HUES48 (cell line): ENCODE measurements at regions not wholly inside any gene's neighbourhood (a gene's known extent, or its start where the extent isn't known, plus 50 kb on each side); places are given as distances from the start of the nearest gene placed in this dataset.

Experiments used
- H3K27ac ChIP-seq: one replicate; pipeline ENCODE4 v1.7.0; 2013; ENCODE audit warnings: low read depth, low read length, inconsistent platforms
- H3K27me3 ChIP-seq: 2 replicates; pipeline ENCODE4 v1.6.1; 2013; ENCODE audit warnings: mild to moderate bottlenecking, low read length; ENCODE audit not compliant: control insufficient read depth, insufficient read depth
- H3K36me3 ChIP-seq: 2 replicates; pipeline ENCODE4 v1.6.1; 2013; ENCODE audit warnings: low read length; ENCODE audit not compliant: control insufficient read depth, insufficient read depth
- H3K4me1 ChIP-seq: 2 replicates; pipeline ENCODE4 v1.6.1; 2013; ENCODE audit warnings: mild to moderate bottlenecking, low read length; ENCODE audit not compliant: control insufficient read depth, insufficient read depth
- H3K4me3 ChIP-seq: 2 replicates; pipeline ENCODE4 v1.5.1; 2013; ENCODE audit warnings: mild to moderate bottlenecking, low read depth, low read length
- H3K9ac ChIP-seq: 2 replicates; pipeline ENCODE4 v1.6.1; 2013; ENCODE audit warnings: mild to moderate bottlenecking, low read depth, low read length, moderate library complexity
- H3K9me3 ChIP-seq: 2 replicates; pipeline ENCODE4 v1.6.1; 2013; ENCODE audit warnings: low read length; ENCODE audit not compliant: control insufficient read depth, insufficient read depth

DNA sequence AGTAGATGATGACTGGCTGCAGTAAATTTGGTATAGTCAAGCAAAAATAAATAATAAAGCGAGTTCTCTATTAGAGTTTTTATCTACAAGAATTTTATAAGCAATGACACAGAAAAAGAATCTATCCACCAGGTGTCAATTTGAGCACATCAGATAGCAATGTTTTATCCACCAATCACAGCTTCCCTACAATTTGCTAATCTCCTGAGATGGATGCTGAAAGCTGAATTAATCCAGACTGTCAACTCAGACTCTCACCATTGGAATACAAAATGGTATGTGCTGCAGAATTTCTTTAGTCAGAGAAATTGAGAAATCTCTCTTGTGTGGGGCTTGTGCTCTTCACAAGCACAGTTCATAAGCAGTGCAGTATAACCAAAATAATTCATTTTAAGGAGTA, 888.9 kb upstream of the GHITM start:
- Histone ChIP-seq H3K4me1 (no peaks in the 10 kb centered on the region), H3K36me3 (no peaks in the 10 kb centered on the region), H3K9ac (no peak overlapping the region), H3K4me3 (no peak overlapping the region), H3K27ac (no peak overlapping the region), H3K27me3 (no peaks in the 10 kb centered on the region), H3K9me3 (peaks cover 16% of the 10 kb centered on the region)

DNA sequence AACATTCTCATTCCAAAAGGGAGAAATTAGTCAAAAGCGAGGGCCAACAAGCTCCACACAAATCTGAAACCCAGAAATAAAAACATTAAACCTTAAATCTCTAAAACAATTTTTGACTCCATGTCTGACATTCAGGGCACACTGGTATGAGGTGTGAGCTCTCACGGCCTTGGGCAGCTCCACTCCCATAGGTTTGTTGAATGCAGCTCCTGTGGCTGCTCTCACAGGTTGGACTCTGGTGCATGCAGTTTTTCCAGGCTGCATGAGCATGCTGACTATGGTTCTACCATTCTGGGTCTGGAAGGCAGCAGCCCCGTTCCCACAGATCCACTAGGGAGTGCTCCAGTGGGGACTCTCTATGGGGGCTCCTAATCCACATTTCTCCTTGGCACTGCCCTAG, 887.1 kb upstream of the GHITM start:
- Histone ChIP-seq H3K36me3 (no peaks in the 10 kb centered on the region), H3K27me3 (no peaks in the 10 kb centered on the region), H3K4me3 (no peak overlapping the region), H3K4me1 (no peaks in the 10 kb centered on the region), H3K27ac (no peak overlapping the region), H3K9me3 (peaks cover 16% of the 10 kb centered on the region), H3K9ac (no peak overlapping the region)

DNA sequence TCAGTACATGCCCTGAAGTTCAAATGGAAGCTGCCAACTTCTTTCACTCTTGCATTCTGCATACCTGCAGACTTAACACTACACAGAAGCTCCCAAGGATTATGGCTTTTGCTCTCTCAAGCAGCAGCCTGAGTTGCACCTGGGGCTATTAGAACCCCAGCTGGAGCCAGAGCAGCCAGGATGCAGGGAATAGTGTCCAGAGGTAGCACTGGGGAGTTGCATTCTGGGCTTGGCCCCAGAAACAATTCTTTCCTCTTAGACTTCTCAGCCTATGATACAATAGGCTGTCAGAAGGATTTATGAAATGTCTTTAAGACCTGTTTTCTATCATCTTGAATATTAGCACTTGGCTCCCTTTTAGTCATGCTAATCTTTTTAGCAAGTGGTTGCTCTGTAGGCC, 886.7 kb upstream of the GHITM start:
- H3K27ac ChIP-seq: no peak overlapping the region
- H3K9me3 ChIP-seq: peaks cover 16% of the 10 kb centered on the region
- H3K4me1 ChIP-seq: no peaks in the 10 kb centered on the region
- H3K9ac ChIP-seq: no peak overlapping the region
- H3K36me3 ChIP-seq: no peaks in the 10 kb centered on the region
- H3K27me3 ChIP-seq: no peaks in the 10 kb centered on the region
- H3K4me3 ChIP-seq: no peak overlapping the region

DNA sequence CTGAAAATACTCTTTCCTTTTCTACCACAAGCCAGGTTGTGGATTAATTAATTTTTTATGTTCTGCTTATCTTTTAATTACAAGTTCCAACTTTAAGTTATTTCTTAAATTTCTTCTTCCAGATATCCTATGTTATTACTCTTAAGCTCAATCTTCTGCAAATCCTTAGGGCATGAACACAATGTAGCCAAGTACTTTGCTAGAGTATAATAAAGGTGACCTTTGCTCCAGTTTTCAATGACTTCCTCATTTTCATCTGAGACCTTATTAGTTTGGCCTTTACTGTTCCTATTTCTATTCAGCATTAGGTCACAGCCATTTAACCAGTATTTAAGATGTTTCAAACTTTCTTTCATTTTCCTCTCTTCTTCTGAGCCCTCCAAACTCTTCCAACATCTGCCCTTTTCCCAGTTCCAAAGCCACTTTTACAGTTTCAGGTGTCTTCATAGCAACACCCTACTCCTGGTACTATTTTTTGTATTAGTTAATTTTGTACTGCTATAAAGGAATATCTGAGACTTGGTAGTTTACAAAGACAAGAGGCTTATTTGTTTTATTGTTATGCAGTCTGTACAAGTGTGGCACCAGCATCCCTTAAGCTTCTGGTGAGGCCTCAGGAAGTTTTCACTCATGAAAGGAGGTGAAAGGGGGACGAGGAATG, 886.2 kb upstream of the GHITM start:
- H3K27me3 ChIP-seq: no peaks in the 10 kb centered on the region
- no peak overlapping the region for H3K27ac ChIP-seq
- H3K9ac ChIP-seq: no peak overlapping the region
- H3K36me3 ChIP-seq: no peaks in the 10 kb centered on the region
- H3K4me1 ChIP-seq: no peaks in the 10 kb centered on the region
- H3K9me3 ChIP-seq: peaks cover 16% of the 10 kb centered on the region
- H3K4me3 ChIP-seq: no peak overlapping the region

DNA sequence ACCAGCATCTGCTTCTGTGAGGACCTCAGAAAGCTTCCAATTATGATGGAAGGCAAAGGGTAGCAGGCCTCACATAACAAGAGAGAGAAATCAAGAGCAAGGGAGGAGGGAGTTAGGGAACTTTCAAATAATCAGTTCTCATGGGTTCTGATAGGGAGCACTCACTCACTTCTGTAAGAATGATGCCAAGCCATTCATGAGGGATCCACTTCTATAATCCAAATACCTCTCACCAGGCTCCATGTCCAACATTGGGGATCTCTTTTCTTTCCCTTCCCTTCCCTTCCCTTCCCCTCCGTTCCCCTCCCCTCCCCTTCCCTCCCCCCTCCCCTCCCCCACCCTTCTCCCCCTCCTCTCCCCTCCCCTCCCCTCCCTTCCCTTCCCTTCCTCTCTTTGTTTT, 884.6 kb upstream of the GHITM start:
- Histone ChIP-seq H3K36me3 (no peaks in the 10 kb centered on the region), H3K4me1 (no peaks in the 10 kb centered on the region), H3K9ac (no peak overlapping the region), H3K27ac (no peak overlapping the region), H3K27me3 (no peaks in the 10 kb centered on the region), H3K4me3 (no peak overlapping the region), H3K9me3 (peaks cover 16% of the 10 kb centered on the region)

DNA sequence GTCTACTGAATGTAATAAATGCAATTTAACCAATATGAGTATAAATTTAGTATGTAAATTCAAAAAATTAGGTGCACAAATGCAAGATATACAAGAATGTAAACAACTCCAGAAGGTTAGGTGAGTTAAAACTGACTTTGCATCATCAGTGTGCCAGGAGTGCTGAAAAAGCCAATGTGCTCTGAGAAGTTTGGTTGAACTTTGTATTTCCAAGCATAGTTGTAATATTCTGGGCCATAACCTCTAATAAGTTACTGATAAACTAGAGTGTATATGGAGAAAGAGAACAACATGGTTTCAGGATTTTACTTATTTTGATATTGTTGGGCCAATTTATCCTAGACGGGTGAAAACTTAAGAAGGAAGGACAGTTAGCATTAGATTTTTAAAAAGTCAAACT, 876.9 kb upstream of the GHITM start:
- no peaks in the 10 kb centered on the region for H3K4me1 ChIP-seq
- no peak overlapping the region for H3K27ac ChIP-seq
- H3K9ac ChIP-seq: no peak overlapping the region
- H3K9me3 ChIP-seq: no peaks in the 10 kb centered on the region
- H3K4me3 ChIP-seq: no peak overlapping the region
- no peaks in the 10 kb centered on the region for H3K27me3 ChIP-seq
- H3K36me3 ChIP-seq: no peaks in the 10 kb centered on the region

DNA sequence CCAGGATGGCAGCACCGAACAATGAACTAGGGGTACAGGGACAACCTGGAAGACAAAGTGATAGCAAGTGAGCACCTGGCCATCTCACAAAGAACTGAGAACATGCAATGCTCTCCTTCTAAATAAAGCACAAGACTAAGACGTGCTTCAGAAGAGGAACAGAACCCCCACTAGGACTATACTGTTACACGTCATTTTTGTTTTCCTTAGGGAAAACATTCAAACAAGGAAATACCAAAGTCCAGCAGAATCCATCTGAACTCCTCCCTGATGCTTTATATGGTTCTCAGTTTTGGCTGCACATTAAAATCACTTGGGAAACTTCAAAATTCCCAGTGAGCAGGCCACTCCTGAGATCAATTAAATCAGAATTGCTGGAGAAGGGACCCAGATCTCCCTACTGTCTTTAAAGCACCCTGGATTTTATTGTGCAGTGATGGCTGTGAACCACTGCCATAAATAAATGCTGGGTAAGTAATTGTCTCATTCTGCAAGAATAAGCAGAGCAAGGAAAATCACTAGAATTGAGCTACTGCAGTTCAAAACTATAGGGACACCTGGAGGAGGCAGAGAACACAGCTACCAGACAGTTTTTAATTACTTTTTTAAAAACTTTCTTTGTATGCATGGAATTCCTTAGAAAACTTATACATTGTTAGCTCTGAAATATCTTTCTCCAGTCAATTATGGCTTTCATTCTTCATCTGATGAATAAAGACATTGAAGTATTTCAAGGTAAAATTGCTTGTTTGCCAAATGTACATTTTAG, 866.5 kb upstream of the GHITM start:
- H3K27me3 ChIP-seq: no peaks in the 10 kb centered on the region
- H3K4me1 ChIP-seq: peaks cover 8% of the 10 kb centered on the region
- H3K9me3 ChIP-seq: no peaks in the 10 kb centered on the region

DNA sequence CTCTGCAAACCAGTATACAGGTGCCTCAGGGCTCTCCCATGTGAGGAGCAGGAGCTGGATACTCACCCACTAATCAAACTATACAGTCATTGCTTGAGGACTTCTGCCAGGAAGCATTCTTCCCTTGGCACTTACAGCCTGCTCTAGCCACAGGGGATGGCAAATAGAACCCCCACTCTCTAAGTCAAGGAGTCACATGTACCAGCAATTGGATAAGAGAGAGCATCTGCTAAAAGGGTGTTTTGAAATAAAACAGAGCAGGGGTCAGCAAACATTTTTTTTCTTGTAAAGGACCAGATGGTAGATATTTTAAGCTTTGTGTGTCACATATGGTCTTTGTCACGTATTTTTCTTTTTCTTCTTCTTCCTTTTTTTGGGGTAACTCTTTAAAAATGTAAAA, 865.2 kb upstream of the GHITM start:
- Histone ChIP-seq H3K27ac (no peak overlapping the region), H3K9me3 (no peaks in the 10 kb centered on the region), H3K9ac (no peak overlapping the region), H3K4me3 (no peak overlapping the region), H3K36me3 (no peaks in the 10 kb centered on the region), H3K27me3 (no peaks in the 10 kb centered on the region), H3K4me1 (peaks cover 8% of the 10 kb centered on the region)

More for the DNA sequence above, 866.5 kb upstream of the GHITM start:
- Histone ChIP-seq H3K4me3 (no peak overlapping the region), H3K27ac (no peak overlapping the region), H3K9ac (no peak overlapping the region), H3K36me3 (no peaks in the 10 kb centered on the region)

DNA sequence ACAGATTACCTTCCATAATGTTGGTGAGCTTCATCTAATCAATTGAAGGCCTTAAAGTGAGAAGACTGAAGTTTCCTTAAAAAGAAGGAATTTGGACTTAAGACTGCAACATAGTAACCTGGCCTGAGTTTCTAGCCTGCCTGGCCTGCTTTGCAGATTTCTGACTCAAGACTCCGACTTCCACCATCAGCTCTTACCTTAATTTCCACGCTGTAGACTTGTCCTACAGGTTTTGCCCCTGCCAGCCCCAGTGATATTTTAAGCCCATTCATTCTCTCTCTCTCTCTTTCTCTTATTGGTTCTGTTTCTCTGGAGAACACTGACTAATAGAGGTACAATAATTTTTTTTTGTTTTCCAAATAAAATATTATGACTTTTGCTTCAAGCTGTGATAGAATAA, 862.3 kb upstream of the GHITM start:
- no peak overlapping the region for H3K27ac ChIP-seq

DNA sequence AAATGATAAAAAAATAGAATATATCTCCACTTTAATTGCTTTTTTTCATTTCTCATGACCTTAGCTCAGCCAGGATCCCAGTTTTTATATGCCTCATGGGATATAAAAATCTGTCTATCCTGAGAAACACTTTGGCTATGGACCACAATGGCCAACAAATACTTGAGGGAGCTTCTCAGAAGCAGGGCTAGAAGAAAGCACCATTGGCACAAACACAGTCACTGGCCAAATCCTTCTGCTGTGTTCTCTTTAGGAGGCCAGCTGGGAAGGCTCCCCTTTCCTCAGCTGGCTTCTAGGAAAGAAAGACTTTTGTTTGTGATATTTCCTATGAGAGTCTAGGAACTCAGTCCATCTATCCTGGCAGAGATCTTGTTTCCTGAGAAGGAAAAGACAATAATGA, 856.2 kb upstream of the GHITM start:
- Histone ChIP-seq H3K4me1 (no peaks in the 10 kb centered on the region), H3K4me3 (no peak overlapping the region), H3K36me3 (no peaks in the 10 kb centered on the region)

More for the DNA sequence above, 862.3 kb upstream of the GHITM start:
- peaks cover 8% of the 10 kb centered on the region for H3K4me1 ChIP-seq
- no peak overlapping the region for H3K9ac ChIP-seq
- H3K9me3 ChIP-seq: no peaks in the 10 kb centered on the region
- no peaks in the 10 kb centered on the region for H3K27me3 ChIP-seq
- no peak overlapping the region for H3K4me3 ChIP-seq
- no peaks in the 10 kb centered on the region for H3K36me3 ChIP-seq

DNA sequence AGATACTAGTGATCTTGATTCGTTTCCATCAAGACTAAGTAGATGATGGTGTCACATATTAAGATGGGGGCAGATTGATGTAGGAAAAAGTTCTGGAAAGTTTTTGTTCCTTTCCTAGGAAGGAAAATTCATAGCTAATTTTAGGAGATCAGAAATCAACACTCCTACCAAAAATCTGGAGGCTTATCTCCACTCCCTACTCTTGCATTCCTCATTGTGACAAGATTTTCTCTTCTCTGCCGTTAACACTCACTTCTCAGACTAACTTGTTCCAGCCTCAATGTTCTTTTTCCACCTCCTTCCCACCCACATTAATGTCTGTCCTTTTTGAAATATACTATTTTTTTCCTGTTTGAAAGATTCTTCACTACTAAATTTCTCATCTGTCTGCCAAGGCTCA, 851.9 kb upstream of the GHITM start:
- no peaks in the 10 kb centered on the region for H3K36me3 ChIP-seq
- H3K9ac ChIP-seq: no peak overlapping the region
- no peak overlapping the region for H3K27ac ChIP-seq
- H3K27me3 ChIP-seq: no peaks in the 10 kb centered on the region
- H3K9me3 ChIP-seq: no peaks in the 10 kb centered on the region
- H3K4me3 ChIP-seq: no peak overlapping the region
- no peaks in the 10 kb centered on the region for H3K4me1 ChIP-seq

More for the DNA sequence above, 856.2 kb upstream of the GHITM start:
- no peak overlapping the region for H3K27ac ChIP-seq
- H3K9ac ChIP-seq: no peak overlapping the region
- H3K27me3 ChIP-seq: no peaks in the 10 kb centered on the region
- no peaks in the 10 kb centered on the region for H3K9me3 ChIP-seq
